GM12891 (cell line): ENCODE measurements at regions not wholly inside any gene's neighbourhood (a gene's known extent, or its start where the extent isn't known, plus 50 kb on each side); places are given as distances from the start of the nearest gene placed in this dataset.

Source experiments
- DNase-seq: peaks from one replicate; pipeline ENCODE4 v3.0.0; 2011; ENCODE audit warnings: low spot score; ENCODE audit not compliant: insufficient read length
- FAIRE-seq: peaks from 2 replicates; lab custom pipeline; 2011; peaks lifted over from hg19 to GRCh38; lab: Jason Lieb, UNC
- PAX5 ChIP-seq: IDR thresholded peaks from 2 replicates; pipeline ENCODE4 v1.6.1; 2011; ENCODE audit warnings: low read length, moderate library complexity, mild to moderate bottlenecking; ENCODE audit not compliant: insufficient read depth, severe bottlenecking
- POLR2A ChIP-seq: IDR thresholded peaks from 2 replicates; pipeline ENCODE4 v1.6.1; 2011; ENCODE audit warnings: low read depth, low read length, control low read depth
- POLR2AphosphoS5 ChIP-seq: IDR thresholded peaks from 2 replicates; pipeline ENCODE4 v1.6.1; 2011; ENCODE audit warnings: low read depth, low read length, control low read depth
- POU2F2 ChIP-seq: IDR thresholded peaks from 2 replicates; pipeline ENCODE4 v1.6.1; 2011; ENCODE audit warnings: low read depth, mild to moderate bottlenecking, control low read depth, low read length, moderate library complexity
- SPI1 ChIP-seq: IDR thresholded peaks from 2 replicates; pipeline ENCODE4 v1.6.1; 2011; ENCODE audit warnings: low read depth, low read length, control low read depth
- TAF1 ChIP-seq: IDR thresholded peaks from 2 replicates; pipeline ENCODE4 v1.6.1; 2011; ENCODE audit warnings: low read depth, low read length, control low read depth

DNA sequence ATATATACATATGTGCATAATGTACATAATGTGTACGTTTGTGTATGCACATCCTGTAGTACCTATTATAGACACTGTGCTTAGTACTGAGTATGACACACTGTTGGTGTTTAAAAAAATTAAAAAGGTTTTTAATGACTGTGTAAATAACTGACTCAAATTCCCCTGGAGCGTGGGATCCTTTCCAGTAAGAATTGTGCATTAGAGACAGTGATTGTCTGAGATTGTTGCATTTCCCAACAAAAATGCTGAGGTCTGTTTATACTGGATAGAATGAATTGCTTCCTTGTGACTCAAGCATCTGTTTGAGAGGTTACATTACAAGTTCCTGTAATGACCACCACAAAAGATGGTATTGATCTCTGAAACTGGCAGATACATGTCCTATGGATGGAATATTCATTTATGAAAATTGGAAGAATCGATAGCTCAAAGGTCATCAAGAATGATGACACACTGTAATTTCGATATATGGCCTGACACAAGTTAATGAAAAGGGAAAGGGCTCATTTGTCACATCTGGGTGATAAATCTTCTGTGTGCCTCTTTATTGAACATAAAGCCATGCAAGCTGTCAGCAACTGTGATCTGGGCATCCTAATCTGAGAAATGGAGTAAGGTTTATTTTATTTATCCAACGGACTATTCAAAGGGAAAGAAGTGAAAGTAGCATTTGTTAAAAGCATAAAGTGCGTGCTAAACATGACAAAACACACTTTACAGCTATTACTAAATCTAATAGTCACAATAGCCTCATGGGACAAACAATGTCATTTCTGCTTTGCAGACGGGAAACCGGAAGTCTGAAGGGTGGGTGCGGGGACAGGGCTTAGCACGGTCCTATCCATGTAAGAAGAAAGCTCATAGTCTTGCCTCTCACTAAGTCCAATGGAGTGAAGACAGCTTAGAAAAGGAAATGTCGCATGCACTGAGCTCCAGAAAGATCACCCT, 228.8 kb downstream of the CDH11 start:
- DNase-seq: no peak
- TF ChIP-seq SPI1 (no peak), TAF1 (no peak)
- no peak for FAIRE-seq

DNA sequence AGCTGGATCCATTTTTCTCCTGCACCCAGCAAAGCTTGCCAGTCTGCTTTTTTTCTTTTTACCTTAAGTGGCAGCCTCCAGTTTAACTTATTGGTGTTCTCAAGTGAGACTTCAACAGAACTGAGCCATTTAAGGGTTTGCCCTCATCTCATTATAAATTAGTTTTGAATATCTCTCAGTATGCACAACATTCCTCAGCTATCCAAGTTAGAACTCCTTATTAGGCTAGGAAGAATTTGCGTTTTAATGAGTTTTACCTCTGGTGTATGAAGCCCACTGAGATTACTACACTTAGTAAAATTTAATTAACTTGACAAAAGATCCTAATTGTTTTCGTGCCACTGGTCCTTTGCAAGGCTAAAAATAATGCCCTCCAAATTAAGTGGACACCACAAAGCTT, 232.4 kb downstream of the CDH11 start:
- DNase-seq (no peak), FAIRE-seq (no peak)
- no peak for TF ChIP-seq POLR2AphosphoS5

DNA sequence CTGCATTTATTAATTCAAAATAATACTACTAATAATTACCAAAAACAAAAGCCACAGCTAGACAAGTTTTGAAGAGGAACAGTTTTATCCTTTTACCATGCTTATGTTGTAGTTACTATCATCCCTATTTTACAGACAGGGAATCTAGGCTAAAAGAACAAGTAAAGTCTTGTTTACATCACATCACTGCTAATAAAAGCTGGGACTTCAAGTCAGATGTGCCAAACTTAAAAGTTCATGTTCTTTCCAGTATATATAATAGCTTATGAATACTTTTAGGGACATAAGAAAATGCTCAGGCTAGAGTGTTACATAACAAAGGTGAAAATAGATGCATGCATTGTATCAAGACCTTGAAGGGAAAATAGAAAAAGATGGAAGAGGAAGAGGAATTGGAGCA, 234.2 kb downstream of the CDH11 start:
- TF ChIP-seq SPI1 (no peak), POLR2A (no peak), TAF1 (no peak), POLR2AphosphoS5 (no peak), PAX5 (no peak), POU2F2 (no peak)
- DNase-seq: no peak
- no peak for FAIRE-seq

DNA sequence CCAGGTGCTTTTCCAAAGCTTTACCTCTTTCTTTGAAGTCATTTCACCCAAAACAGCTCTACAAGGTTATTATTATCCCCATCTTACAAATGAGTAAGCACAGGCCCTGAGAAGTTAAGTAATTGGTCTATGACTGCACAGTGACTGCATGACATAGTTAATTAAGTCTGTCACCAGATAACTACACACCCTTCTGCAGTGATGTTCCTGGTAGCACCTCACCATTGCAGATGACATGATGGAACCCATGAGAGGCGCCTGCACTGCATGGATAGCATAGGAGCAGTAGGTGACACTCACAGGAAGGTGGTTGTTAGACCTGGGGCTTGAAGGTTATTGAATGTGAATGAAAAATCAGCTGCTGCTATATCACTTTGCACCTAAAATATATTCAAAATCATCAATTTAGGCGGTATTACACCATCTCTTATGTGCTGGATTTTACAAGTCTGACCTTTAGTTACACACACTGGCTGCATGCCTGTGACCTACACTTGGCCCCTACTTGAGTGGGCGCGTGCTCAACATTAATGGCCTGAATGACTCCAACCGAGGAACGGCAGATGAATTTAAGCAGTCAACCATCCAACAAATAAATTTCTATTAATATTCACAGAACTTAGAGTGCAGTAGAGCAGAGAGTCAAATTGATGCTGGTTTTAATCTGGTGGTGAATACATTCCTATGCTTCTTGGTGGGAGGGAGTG, 239.6 kb downstream of the CDH11 start:
- no peak for DNase-seq
- no peak for FAIRE-seq
- TF ChIP-seq TAF1: no peak
- no peak for TF ChIP-seq POU2F2
- TF ChIP-seq POLR2AphosphoS5: no peak
- TF ChIP-seq SPI1: no peak
- TF ChIP-seq POLR2A: no peak
- no peak for TF ChIP-seq PAX5

- DNase-seq (no peak), FAIRE-seq (no peak)
- no peak for TF ChIP-seq POLR2A
- no peak for TF ChIP-seq SPI1
- TF ChIP-seq POU2F2: no peak
These were observed 240.9 kb downstream of the CDH11 start for GRCh38 chr16:64880994-64881393.

- FAIRE-seq (no peak), DNase-seq (no peak)
- TF ChIP-seq POLR2A (no peak), TAF1 (no peak), SPI1 (no peak), PAX5 (no peak), POU2F2 (no peak)
These were observed 241.9 kb downstream of the CDH11 start for GRCh38 chr16:64880006-64880405.

GRCh38 chr16:64878940-64879339, 242.9 kb downstream of the CDH11 start:
- no peak for TF ChIP-seq POLR2AphosphoS5
- no peak for TF ChIP-seq POLR2A
- no peak for TF ChIP-seq SPI1
- TF ChIP-seq TAF1: no peak
- TF ChIP-seq PAX5: no peak
- no peak for TF ChIP-seq POU2F2
- DNase-seq (no peak), FAIRE-seq (no peak)

- no peak for FAIRE-seq
- no peak for DNase-seq
- TF ChIP-seq POU2F2 (no peak), TAF1 (no peak), SPI1 (no peak), PAX5 (no peak), POLR2AphosphoS5 (no peak), POLR2A (no peak)
These were observed 249.8 kb downstream of the CDH11 start for GRCh38 chr16:64872101-64872500.

- FAIRE-seq (no peak), DNase-seq (no peak)
- TF ChIP-seq TAF1 (no peak), POLR2AphosphoS5 (no peak), SPI1 (no peak), POLR2A (no peak), POU2F2 (no peak), PAX5 (no peak)
These were observed 251.0 kb downstream of the CDH11 start for GRCh38 chr16:64870859-64871258.

DNA sequence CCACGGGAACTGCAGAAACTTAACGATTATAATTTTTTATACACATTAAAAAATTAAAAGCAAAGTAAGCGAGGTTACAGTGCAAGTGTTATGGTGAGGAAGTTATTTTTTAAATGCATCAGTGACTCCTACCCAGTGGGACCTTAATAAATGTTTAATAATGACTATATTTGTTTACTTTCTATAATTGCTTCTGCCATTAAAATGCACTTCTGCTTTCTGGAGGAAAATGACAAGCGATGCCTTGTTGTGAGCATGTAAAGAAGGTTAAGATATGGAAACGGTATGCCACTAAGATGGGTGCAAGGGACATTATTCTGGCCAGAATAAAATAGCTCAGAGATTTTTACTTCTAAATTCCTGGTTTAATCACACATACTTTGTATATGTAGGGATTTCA, 252.1 kb downstream of the CDH11 start:
- FAIRE-seq (no peak), DNase-seq (no peak)
- no peak for TF ChIP-seq POLR2A
- TF ChIP-seq PAX5: no peak
- TF ChIP-seq POU2F2: no peak
- TF ChIP-seq POLR2AphosphoS5: no peak
- no peak for TF ChIP-seq SPI1
- TF ChIP-seq TAF1: no peak
